ENCODE measurements at regions not wholly inside any gene's neighbourhood (a gene's known extent, or its start where the extent isn't known, plus 50 kb on each side); places are given as distances from the start of the nearest gene placed in this dataset.

- Histone ChIP-seq H3K27me3 (ENCODE audit: insufficient read depth, poor library complexity, severe bottlenecking) (no peaks in the 10 kb centered on the region), H3K27ac (replicated peaks) (no peak overlapping the region), H3K4me3 (replicated peaks; ENCODE audit: insufficient read depth, low read length) (no peak overlapping the region)
- TF ChIP-seq SPI1 (IDR thresholded peaks at IDR 0.05; ENCODE audit: borderline replicate concordance, low read depth) (no peak), POLR2AphosphoS5 (IDR thresholded peaks at IDR 0.05; ENCODE audit: low read depth) (no peak), CTCF (IDR thresholded peaks at IDR 0.05; ENCODE audit: insufficient read depth, low read length) (no peak), GABPA (IDR thresholded peaks at IDR 0.05; ENCODE audit: low read depth) (no peak), REST (IDR thresholded peaks at IDR 0.05; ENCODE audit: insufficient replicate concordance, low read depth) (no peak)
- DNase-seq (ENCODE audit: low read depth in 1 of 2, low spot score in 1 of 2): no peak
These were observed 872.8 kb upstream of the CDH9 start for GRCh38 chr5:27911216-27911615.

- no peak overlapping the region for H3K4me3 ChIP-seq (replicated peaks; ENCODE audit: insufficient read depth, low read length)
- no peaks in the 10 kb centered on the region for H3K27me3 ChIP-seq (ENCODE audit: insufficient read depth, poor library complexity, severe bottlenecking)
- H3K27ac ChIP-seq (replicated peaks): no peak overlapping the region
- TF ChIP-seq SPI1 (IDR thresholded peaks at IDR 0.05; ENCODE audit: borderline replicate concordance, low read depth): no peak
- no peak for TF ChIP-seq GABPA (IDR thresholded peaks at IDR 0.05; ENCODE audit: low read depth)
- no peak for TF ChIP-seq CTCF (IDR thresholded peaks at IDR 0.05; ENCODE audit: insufficient read depth, low read length)
- no peak for TF ChIP-seq POLR2AphosphoS5 (IDR thresholded peaks at IDR 0.05; ENCODE audit: low read depth)
- no peak for TF ChIP-seq REST (IDR thresholded peaks at IDR 0.05; ENCODE audit: insufficient replicate concordance, low read depth)
- DNase-seq (ENCODE audit: low read depth in 1 of 2, low spot score in 1 of 2): no peak
These were observed 870.0 kb upstream of the CDH9 start for GRCh38 chr5:27908341-27908740.

GRCh38 chr5:27906931-27907601 is 868.7 kb upstream of the CDH9 start:
- H3K4me3 ChIP-seq (replicated peaks; ENCODE audit: insufficient read depth, low read length): no peak overlapping the region
- no peak overlapping the region for H3K27ac ChIP-seq (replicated peaks)
- no peaks in the 10 kb centered on the region for H3K27me3 ChIP-seq (ENCODE audit: insufficient read depth, poor library complexity, severe bottlenecking)
- no peak for DNase-seq (ENCODE audit: low read depth in 1 of 2, low spot score in 1 of 2)
- TF ChIP-seq GABPA (IDR thresholded peaks at IDR 0.05; ENCODE audit: low read depth) (no peak), SPI1 (IDR thresholded peaks at IDR 0.05; ENCODE audit: borderline replicate concordance, low read depth) (no peak), CTCF (IDR thresholded peaks at IDR 0.05; ENCODE audit: insufficient read depth, low read length) (no peak), REST (IDR thresholded peaks at IDR 0.05; ENCODE audit: insufficient replicate concordance, low read depth) (no peak), POLR2AphosphoS5 (IDR thresholded peaks at IDR 0.05; ENCODE audit: low read depth) (no peak)

Data from HL-60 (cell line).